Activated CD4-positive, alpha-beta T cell treated with anti-CD3 and anti-CD28 coated beads for 1 hour (primary cell): ENCODE measurements at regions not wholly inside any gene's neighbourhood (a gene's known extent, or its start where the extent isn't known, plus 50 kb on each side); places are given as distances from the start of the nearest gene placed in this dataset.

Experiments used
- DNase-seq: peaks from one replicate; pipeline ENCODE4 v3.0.0-alpha.2; 2020

GRCh38 chr3:41064070-41064469 is 135.2 kb upstream of the CTNNB1 start:
- DNase-seq: no peak

DNA sequence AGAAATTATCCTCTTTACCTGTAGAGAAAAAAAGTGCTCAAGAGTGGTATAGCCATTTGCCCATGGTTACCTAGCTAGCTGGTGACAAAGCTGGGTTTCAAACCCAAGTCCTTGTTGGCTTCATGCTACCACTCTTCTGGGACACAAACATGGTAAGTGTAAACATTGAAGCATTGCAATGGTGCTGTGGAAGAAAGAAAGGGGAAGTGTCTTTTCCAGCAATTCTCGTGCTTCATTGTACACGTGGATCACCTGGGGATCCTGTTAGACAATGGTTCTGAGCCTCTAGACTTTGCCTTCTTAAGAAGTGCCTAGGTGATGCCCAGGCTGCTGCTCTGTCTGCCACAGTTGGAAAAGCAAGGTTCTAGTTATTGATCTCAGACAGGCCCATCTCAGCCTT is 134.8 kb upstream of the CTNNB1 start:
- DNase-seq: no peak

DNA sequence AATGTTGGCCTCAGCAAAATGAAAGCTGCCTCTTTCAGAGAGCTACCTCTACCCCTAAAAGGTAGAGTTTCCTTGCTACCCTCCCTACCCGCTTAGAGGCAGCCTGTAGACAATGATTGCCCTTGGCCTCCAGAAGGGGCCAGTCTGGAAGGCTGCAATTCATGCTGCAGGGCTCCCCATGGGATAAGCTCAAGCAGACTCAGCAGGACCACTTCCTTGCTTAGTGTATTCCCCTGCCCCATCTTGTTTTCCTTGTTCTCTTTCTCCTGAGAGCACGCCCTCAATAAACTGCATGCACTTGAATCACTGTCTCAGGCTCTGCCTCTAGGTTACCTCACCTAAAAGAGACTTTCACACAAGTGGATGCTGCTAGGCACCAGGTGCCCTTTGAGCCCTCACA is 134.0 kb upstream of the CTNNB1 start:
- no peak for DNase-seq

GRCh38 chr3:41073190-41073589 is 126.1 kb upstream of the CTNNB1 start:
- no peak for DNase-seq

DNA sequence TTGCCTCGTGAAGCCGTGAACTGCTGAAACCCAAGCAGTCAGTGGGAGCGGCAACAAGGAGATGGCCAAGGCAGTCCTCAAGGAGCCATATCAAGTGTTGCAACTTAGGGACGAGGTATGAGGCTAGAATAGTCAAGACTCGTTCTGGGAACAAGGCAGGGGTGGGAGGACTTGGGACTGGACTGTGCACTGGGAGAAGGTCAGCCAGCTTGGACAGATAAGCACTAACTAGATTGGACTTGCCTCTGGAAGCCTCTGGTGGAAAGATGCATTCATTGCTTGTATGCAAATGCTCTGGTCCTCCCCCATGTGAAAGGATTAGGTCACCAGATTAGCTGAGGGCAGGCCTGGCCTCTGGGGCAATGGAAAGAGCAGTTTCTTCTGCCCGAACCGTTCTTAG is 123.3 kb upstream of the CTNNB1 start:
- DNase-seq: no peak

- no peak for DNase-seq
Measured at GRCh38 chr3:41076399-41076798, 122.9 kb upstream of the CTNNB1 start.

GRCh38 chr3:41080141-41080540 is 119.2 kb upstream of the CTNNB1 start:
- DNase-seq: no peak

GRCh38 chr3:41088882-41089281 is 110.4 kb upstream of the CTNNB1 start:
- no peak for DNase-seq

DNA sequence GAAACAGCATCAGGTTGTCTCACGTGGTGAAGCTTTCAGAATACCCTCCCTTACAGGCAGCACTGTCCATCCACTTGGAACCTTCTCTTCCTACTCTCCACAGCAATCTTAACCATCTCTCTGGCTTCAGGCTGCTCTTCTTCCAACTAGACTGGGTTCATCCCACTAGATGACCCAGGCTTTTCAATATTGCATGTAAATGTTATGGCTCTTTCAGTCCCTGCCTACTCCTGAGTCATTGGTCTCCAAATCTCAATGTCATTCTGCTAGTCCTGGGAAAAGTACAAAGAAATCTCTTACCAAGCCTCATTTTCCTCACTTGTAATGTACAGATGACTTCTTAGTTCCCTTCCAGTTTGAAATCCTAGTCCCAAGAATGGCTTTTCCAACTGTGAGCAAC is 109.7 kb upstream of the CTNNB1 start:
- no peak for DNase-seq

DNA sequence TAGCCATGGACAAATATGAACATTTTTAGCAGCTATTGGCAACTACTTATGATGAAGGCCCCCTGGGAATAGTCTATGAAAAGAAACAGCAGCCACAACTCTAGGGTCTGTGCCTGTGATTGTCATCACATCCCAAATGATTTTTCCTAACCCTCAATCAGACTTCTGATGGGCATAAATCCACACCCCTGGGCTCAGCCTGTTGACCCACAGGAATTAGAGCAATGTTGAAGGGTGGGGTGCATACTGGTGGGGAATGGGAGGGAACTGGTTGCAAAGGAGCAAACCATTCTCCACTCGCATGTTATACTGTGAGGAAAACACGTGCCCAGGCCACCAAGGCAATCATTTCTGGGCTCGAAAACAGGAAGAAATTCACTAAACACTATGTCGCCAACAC is 106.5 kb upstream of the CTNNB1 start:
- DNase-seq: no peak

GRCh38 chr3:41093476-41093875 is 105.8 kb upstream of the CTNNB1 start:
- no peak for DNase-seq

GRCh38 chr3:41094351-41094750 is 105.0 kb upstream of the CTNNB1 start:
- DNase-seq: no peak

- no peak for DNase-seq
Measured at GRCh38 chr3:41095702-41096101, 103.6 kb upstream of the CTNNB1 start.

DNA sequence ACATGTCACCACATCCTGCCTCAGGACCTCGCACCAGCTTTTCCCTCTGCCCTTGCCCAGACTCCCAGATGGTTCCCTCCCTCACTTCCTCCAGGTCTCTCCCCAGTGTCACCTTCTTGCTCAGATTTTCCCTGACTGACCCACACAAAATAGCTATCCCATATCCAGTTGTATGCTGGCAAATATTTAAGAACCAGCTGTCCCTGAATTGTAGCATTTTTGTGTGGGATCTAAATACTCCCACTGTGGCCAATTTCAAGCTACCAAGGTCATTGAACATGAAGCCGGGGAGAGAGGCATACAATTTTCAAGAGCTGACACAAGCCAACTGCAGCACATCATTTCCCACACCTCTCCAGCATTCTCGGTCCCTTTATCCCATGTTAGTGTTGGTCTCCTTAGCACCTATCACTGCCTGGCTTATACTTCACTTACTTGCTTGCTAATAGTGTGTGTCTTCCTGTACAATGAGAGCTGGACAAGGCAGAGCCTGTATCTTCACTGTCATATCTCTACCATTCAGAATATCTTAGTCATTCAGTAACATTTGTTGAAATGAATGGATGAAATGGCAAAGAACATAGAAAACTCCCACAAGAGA is 101.3 kb upstream of the CTNNB1 start:
- DNase-seq: no peak

GRCh38 chr3:41101231-41101630 is 98.1 kb upstream of the CTNNB1 start:
- DNase-seq: no peak

GRCh38 chr3:41102053-41102556 is 97.2 kb upstream of the CTNNB1 start:
- DNase-seq: no peak

DNA sequence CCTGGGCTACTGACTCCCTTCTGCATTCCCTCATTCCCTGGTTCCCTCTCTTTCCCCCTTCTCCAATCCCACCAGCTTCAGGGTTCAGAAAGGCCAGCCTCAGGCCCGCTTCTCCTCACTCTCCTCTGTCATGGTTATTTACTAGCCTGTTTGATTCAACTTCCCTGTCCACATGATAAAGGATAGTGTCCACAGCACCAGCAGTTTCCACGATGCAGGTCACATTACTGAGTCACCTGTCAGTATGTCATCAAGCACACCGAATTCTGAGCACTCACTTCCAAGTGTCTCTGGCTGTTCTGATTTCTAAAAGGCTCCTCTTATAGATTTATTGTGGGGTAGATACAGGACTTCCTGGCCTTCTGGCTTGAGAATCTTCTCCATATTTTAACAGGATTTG is 96.6 kb upstream of the CTNNB1 start:
- no peak for DNase-seq

DNA sequence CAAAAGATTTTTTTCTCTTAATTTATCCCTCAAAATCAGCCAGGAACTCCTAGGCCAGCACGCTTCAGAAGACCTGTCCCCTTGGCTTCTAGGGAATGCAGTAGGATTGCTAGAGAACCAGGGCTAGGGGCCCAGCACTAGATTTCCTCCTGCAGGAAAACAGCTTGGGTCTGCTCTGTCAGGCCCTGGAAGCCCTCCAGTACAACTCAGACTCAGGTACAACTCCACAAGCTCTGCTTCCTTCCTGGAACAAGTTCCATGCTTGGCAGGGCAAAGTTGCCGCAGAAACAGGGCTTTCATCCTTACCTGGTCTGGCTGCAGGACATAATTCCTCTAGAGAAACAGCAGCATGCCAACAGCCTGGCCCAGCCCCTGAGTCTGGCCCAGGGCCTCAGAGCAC is 96.1 kb upstream of the CTNNB1 start:
- no peak for DNase-seq

GRCh38 chr3:41104147-41104546 is 95.2 kb upstream of the CTNNB1 start:
- DNase-seq: no peak

- no peak for DNase-seq
Measured at GRCh38 chr3:41106691-41107090, 92.6 kb upstream of the CTNNB1 start.

- DNase-seq: no peak
Measured at GRCh38 chr3:41111011-41111410, 88.3 kb upstream of the CTNNB1 start.

GRCh38 chr3:41112466-41112865 is 86.8 kb upstream of the CTNNB1 start:
- DNase-seq: no peak

GRCh38 chr3:41115069-41115468 is 84.2 kb upstream of the CTNNB1 start:
- no peak for DNase-seq

DNA sequence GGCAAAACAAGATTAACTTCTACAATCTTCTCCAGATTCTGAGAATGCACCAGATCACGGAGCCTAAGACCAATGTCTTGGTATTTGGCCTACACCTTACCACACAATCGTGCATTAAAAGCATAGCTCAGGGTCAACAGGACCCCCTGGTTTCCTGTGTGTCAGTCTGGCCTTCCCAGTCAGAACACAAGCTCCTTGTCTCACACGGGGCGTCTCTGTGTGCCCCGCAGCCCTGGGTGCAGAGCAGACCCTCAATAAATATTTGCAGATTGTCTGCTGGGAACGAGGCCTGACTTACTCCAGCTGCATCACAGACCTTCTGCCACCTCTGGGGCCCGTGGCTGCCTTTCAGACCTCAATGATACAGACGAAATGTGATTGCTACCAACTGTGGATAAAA is 82.5 kb upstream of the CTNNB1 start:
- DNase-seq: no peak

DNA sequence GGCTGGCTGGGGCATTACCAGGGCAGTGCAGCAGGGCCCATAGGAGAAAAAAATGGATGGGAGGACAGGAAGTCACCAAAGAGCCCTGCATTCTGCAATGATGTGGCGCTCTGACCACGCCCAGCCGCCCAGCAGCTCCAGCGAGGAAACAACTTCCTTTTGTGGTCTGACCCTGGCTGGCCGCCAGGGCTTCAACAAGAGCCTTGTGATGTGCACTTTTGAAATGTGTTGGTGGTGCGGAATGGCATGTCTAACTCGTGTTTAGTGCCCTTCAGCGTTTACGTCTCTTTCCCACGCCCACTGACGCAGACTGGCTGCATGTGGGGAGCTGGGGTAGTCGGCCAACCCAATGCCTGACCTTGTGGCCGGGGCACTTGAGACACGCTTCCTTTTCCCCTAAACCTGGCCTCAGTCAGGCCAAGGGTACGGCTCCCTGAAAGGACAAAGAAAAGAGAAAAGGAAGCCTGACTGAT is 81.9 kb upstream of the CTNNB1 start:
- peak; percentile 66 for DNase-seq
